ENCODE measurements at regions not wholly inside any gene's neighbourhood (a gene's known extent, or its start where the extent isn't known, plus 50 kb on each side); places are given as distances from the start of the nearest gene placed in this dataset.
A peak's percentile ranks its signal among the peaks of the same experiment; 100 is the strongest.

GRCh38 chr5:74402553-74402952, 238.0 kb downstream of the ENC1 start:
- DNase-seq (ENCODE audit: low read depth), result no peak
- H3K4me3 ChIP-seq (ENCODE audit: low read depth, low read length), result no peak overlapping the region
- TF ChIP-seq CTCF (IDR thresholded peaks at IDR 0.05; ENCODE audit: insufficient read depth, low read depth, low read length, missing control alignments), result no peak

- no peak for DNase-seq (ENCODE audit: low read depth)
- no peak for TF ChIP-seq CTCF (IDR thresholded peaks at IDR 0.05; ENCODE audit: insufficient read depth, low read depth, low read length, missing control alignments)
- H3K4me3 ChIP-seq (ENCODE audit: low read depth, low read length), result no peak overlapping the region
These were observed 238.6 kb downstream of the ENC1 start for GRCh38 chr5:74401946-74402320.

- no peak for TF ChIP-seq CTCF (IDR thresholded peaks at IDR 0.05; ENCODE audit: insufficient read depth, low read depth, low read length, missing control alignments)
- no peak for DNase-seq (ENCODE audit: low read depth)
- H3K4me3 ChIP-seq (ENCODE audit: low read depth, low read length), result no peak overlapping the region
These were observed 239.1 kb downstream of the ENC1 start for GRCh38 chr5:74401281-74401945.

GRCh38 chr5:74400067-74400466, 240.5 kb downstream of the ENC1 start:
- DNase-seq (ENCODE audit: low read depth), result no peak
- H3K4me3 ChIP-seq (ENCODE audit: low read depth, low read length), result no peak overlapping the region
- no peak for TF ChIP-seq CTCF (IDR thresholded peaks at IDR 0.05; ENCODE audit: insufficient read depth, low read depth, low read length, missing control alignments)

GRCh38 chr5:74396913-74397622, 243.5 kb downstream of the ENC1 start:
- no peak for TF ChIP-seq CTCF (IDR thresholded peaks at IDR 0.05; ENCODE audit: insufficient read depth, low read depth, low read length, missing control alignments)
- no peak overlapping the region for H3K4me3 ChIP-seq (ENCODE audit: low read depth, low read length)
- no peak for DNase-seq (ENCODE audit: low read depth)

GRCh38 chr5:74394916-74395880, 245.3 kb downstream of the ENC1 start:
- DNase-seq (ENCODE audit: low read depth), result peak; percentile 44
- H3K4me3 ChIP-seq (ENCODE audit: low read depth, low read length), result no peak overlapping the region
- TF ChIP-seq CTCF (IDR thresholded peaks at IDR 0.05; ENCODE audit: insufficient read depth, low read depth, low read length, missing control alignments), result no peak
